ENCODE measurements at regions not wholly inside any gene's neighbourhood (a gene's known extent, or its start where the extent isn't known, plus 50 kb on each side); places are given as distances from the start of the nearest gene placed in this dataset.

DNA sequence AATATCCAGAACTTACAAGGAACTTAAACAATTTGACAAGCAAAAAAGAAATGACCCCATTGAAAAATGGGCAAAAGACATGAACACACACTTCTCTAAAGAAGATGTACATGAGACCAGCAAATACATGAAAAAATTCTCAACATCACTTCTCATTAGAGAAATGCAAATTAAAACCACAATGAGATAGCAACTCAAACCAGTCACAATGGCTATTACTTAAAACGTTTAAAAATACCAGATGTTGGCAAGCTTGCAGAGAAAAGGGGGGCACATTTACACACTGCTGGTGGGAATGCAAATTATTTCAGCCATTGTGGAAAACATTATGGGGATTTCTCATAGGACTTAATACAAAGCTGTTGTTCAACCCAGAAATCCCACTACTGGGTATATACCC, 1634.0 kb downstream of the NCAM2 start:
- POLR2A ChIA-PET, result no interaction called here

DNA sequence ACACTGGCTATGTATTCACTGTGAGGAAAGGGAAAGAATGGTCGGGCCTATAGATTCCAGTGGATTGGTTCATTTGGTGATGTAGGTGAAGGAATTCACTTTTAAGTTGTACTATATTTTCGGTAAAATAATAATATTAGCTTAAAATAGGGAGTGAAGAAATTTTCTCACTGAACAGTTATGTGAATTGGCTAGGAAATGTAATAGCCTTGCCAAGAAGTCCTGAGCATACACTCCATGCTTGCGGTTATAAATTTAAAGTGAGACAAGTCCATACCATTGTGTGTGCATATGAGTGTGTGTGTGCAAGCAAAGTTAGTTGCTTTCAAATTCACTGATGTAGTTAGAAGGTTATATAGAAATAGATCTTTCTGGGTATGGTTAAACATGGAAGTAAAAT, 1651.0 kb downstream of the NCAM2 start:
- Histone ChIP-seq H3K4me3 (ENCODE audit: low read length) (no peak overlapping the region), H3K27me3 (ENCODE audit: control insufficient read depth in 2 of 2, insufficient read depth in 2 of 2, low read length in 2 of 2) (no peaks in the 10 kb centered on the region), H3K9me3 (ENCODE audit: control insufficient read depth in 2 of 3, low read length in 3 of 3) (no peaks in the 10 kb centered on the region), H3K4me1 (ENCODE audit: control insufficient read depth in 2 of 2, insufficient read depth in 2 of 2, low read length in 2 of 2) (no peaks in the 10 kb centered on the region), H3K36me3 (ENCODE audit: control insufficient read depth in 2 of 3, insufficient read depth in 3 of 3, low read length in 3 of 3) (no peaks in the 10 kb centered on the region), H3K27ac (ENCODE audit: low read depth, low read length) (no peak overlapping the region)
- DNase-seq, result no peak
- peaks cover 0 to 6% (median 0%) of the 10 kb centered on the region in 11 donors for H3K9me3 Mint-ChIP-seq
- CTCF ChIA-PET, result no interaction called here
- no peak overlapping the region for H3K4me3 Mint-ChIP-seq
- no peak for ATAC-seq
- H3K27ac Mint-ChIP-seq, result no peak overlapping the region
- POLR2A ChIA-PET, result no interaction called here
- no peaks in the 10 kb centered on the region for H3K36me3 Mint-ChIP-seq
- H3K27me3 Mint-ChIP-seq, result no peaks in the 10 kb centered on the region
- intact Hi-C loops (cut with micrococcal nuclease), result no loop called here
- H3K4me1 Mint-ChIP-seq, result peaks cover 0 to 3% (median 0%) of the 10 kb centered on the region in 7 donors

More for the DNA sequence above, 1634.0 kb downstream of the NCAM2 start:
- no peaks in the 10 kb centered on the region for H3K36me3 Mint-ChIP-seq
- intact Hi-C loops (cut with micrococcal nuclease), result no loop called here
- Histone ChIP-seq H3K36me3 (ENCODE audit: control insufficient read depth in 2 of 3, insufficient read depth in 3 of 3, low read length in 3 of 3) (no peaks in the 10 kb centered on the region), H3K27me3 (ENCODE audit: control insufficient read depth in 2 of 2, insufficient read depth in 2 of 2, low read length in 2 of 2) (no peaks in the 10 kb centered on the region), H3K4me3 (ENCODE audit: low read length) (no peak overlapping the region), H3K4me1 (ENCODE audit: control insufficient read depth in 2 of 2, insufficient read depth in 2 of 2, low read length in 2 of 2) (no peaks in the 10 kb centered on the region), H3K27ac (ENCODE audit: low read depth, low read length) (no peak overlapping the region), H3K9me3 (ENCODE audit: control insufficient read depth in 2 of 3, low read length in 3 of 3) (no peaks in the 10 kb centered on the region)
- H3K4me3 Mint-ChIP-seq, result no peak overlapping the region
- ATAC-seq (no peak), DNase-seq (no peak)
- H3K27me3 Mint-ChIP-seq, result no peaks in the 10 kb centered on the region
- peaks cover 0 to 1% (median 0%) of the 10 kb centered on the region in 7 donors for H3K4me1 Mint-ChIP-seq
- peaks cover 0 to 6% (median 0%) of the 10 kb centered on the region in 11 donors for H3K9me3 Mint-ChIP-seq
- CTCF ChIA-PET, result no interaction called here
- H3K27ac Mint-ChIP-seq, result no peak overlapping the region

- POLR2A ChIA-PET, result no interaction called here
- no peaks in the 10 kb centered on the region for H3K36me3 ChIP-seq (ENCODE audit: control insufficient read depth in 2 of 3, insufficient read depth in 3 of 3, low read length in 3 of 3)
- DNase-seq (no peak), ATAC-seq (no peak)
- Mint-ChIP-seq H3K4me1 (peaks cover 0 to 3% (median 0%) of the 10 kb centered on the region in 7 donors), H3K36me3 (no peaks in the 10 kb centered on the region), H3K27me3 (no peaks in the 10 kb centered on the region), H3K9me3 (peaks cover 0 to 6% (median 0%) of the 10 kb centered on the region in 11 donors), H3K4me3 (no peak overlapping the region), H3K27ac (no peak overlapping the region)
- H3K9me3 ChIP-seq (ENCODE audit: control insufficient read depth in 2 of 3, low read length in 3 of 3), result no peaks in the 10 kb centered on the region
- H3K4me3 ChIP-seq (ENCODE audit: low read length), result no peak overlapping the region
- H3K4me1 ChIP-seq (ENCODE audit: control insufficient read depth in 2 of 2, insufficient read depth in 2 of 2, low read length in 2 of 2), result no peaks in the 10 kb centered on the region
- no peaks in the 10 kb centered on the region for H3K27me3 ChIP-seq (ENCODE audit: control insufficient read depth in 2 of 2, insufficient read depth in 2 of 2, low read length in 2 of 2)
- intact Hi-C loops (cut with micrococcal nuclease), result no loop called here
- CTCF ChIA-PET, result no interaction called here
- H3K27ac ChIP-seq (ENCODE audit: low read depth, low read length), result no peak overlapping the region
Observed at GRCh38 chr21:22650226-22650625, 1652.0 kb downstream of the NCAM2 start.

DNA sequence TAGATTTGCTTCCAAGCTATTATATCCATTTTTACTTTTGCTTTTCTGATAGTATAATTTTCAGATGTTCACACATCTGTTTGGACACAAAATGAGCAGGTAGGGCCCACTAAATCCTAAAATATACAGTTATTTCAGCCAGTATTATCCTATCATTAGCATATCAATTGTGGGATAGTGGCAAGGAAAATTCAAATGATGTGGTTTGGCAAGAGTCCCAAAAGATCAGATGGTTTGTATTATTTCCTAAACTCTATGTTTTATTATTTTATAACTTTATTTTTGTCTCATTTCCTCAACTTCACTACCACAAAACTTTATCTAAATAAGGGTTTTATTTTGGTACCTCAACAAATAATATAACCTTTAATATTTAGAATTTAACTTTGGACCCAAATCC, 1659.6 kb downstream of the NCAM2 start:
- no peak overlapping the region for H3K4me3 Mint-ChIP-seq
- ATAC-seq (no peak), DNase-seq (no peak)
- no peak overlapping the region for H3K27ac Mint-ChIP-seq
- intact Hi-C loops (cut with micrococcal nuclease), result no loop called here
- ChIA-PET POLR2A (no interaction called here), CTCF (no interaction called here)
- peaks cover 0 to 3% (median 0%) of the 10 kb centered on the region in 7 donors for H3K4me1 Mint-ChIP-seq
- H3K36me3 Mint-ChIP-seq, result no peaks in the 10 kb centered on the region
- H3K9me3 Mint-ChIP-seq, result peaks cover 0 to 3% (median 0%) of the 10 kb centered on the region in 11 donors
- H3K27ac ChIP-seq (ENCODE audit: low read depth, low read length), result no peak overlapping the region
- H3K9me3 ChIP-seq (ENCODE audit: control insufficient read depth in 2 of 3, low read length in 3 of 3), result no peaks in the 10 kb centered on the region
- no peak overlapping the region for H3K4me3 ChIP-seq (ENCODE audit: low read length)
- no peaks in the 10 kb centered on the region for H3K4me1 ChIP-seq (ENCODE audit: control insufficient read depth in 2 of 2, insufficient read depth in 2 of 2, low read length in 2 of 2)
- no peaks in the 10 kb centered on the region for H3K27me3 ChIP-seq (ENCODE audit: control insufficient read depth in 2 of 2, insufficient read depth in 2 of 2, low read length in 2 of 2)
- H3K36me3 ChIP-seq (ENCODE audit: control insufficient read depth in 2 of 3, insufficient read depth in 3 of 3, low read length in 3 of 3), result no peaks in the 10 kb centered on the region
- no peaks in the 10 kb centered on the region for H3K27me3 Mint-ChIP-seq

GRCh38 chr21:22670148-22670547, 1671.9 kb downstream of the NCAM2 start:
- ATAC-seq (no peak), DNase-seq (no peak)
- Mint-ChIP-seq H3K27ac (no peak overlapping the region), H3K36me3 (no peaks in the 10 kb centered on the region), H3K27me3 (no peaks in the 10 kb centered on the region), H3K4me3 (no peak overlapping the region), H3K4me1 (peaks cover 0 to 1% (median 0%) of the 10 kb centered on the region in 7 donors), H3K9me3 (peaks cover 0 to 12% (median 2%) of the 10 kb centered on the region in 11 donors)
- no peak overlapping the region for H3K27ac ChIP-seq (ENCODE audit: low read depth, low read length)
- H3K9me3 ChIP-seq (ENCODE audit: control insufficient read depth in 2 of 3, low read length in 3 of 3), result no peaks in the 10 kb centered on the region
- no peak overlapping the region for H3K4me3 ChIP-seq (ENCODE audit: low read length)
- no peaks in the 10 kb centered on the region for H3K4me1 ChIP-seq (ENCODE audit: control insufficient read depth in 2 of 2, insufficient read depth in 2 of 2, low read length in 2 of 2)
- no peaks in the 10 kb centered on the region for H3K36me3 ChIP-seq (ENCODE audit: control insufficient read depth in 2 of 3, insufficient read depth in 3 of 3, low read length in 3 of 3)
- ChIA-PET POLR2A (no interaction called here), CTCF (no interaction called here)
- no peaks in the 10 kb centered on the region for H3K27me3 ChIP-seq (ENCODE audit: control insufficient read depth in 2 of 2, insufficient read depth in 2 of 2, low read length in 2 of 2)
- intact Hi-C loops (cut with micrococcal nuclease), result no loop called here

- no peaks in the 10 kb centered on the region for H3K27me3 ChIP-seq (ENCODE audit: control insufficient read depth in 2 of 2, insufficient read depth in 2 of 2, low read length in 2 of 2)
- no peaks in the 10 kb centered on the region for H3K4me1 ChIP-seq (ENCODE audit: control insufficient read depth in 2 of 2, insufficient read depth in 2 of 2, low read length in 2 of 2)
- no peak overlapping the region for H3K27ac ChIP-seq (ENCODE audit: low read depth, low read length)
- Mint-ChIP-seq H3K9me3 (peaks cover 0 to 5% (median 2%) of the 10 kb centered on the region in 11 donors), H3K4me3 (no peak overlapping the region), H3K4me1 (peaks cover 0 to 6% (median 0%) of the 10 kb centered on the region in 7 donors), H3K36me3 (no peaks in the 10 kb centered on the region), H3K27ac (no peak overlapping the region), H3K27me3 (no peaks in the 10 kb centered on the region)
- no peak overlapping the region for H3K4me3 ChIP-seq (ENCODE audit: low read length)
- intact Hi-C loops (cut with micrococcal nuclease), result no loop called here
- POLR2A ChIA-PET, result no interaction called here
- CTCF ChIA-PET, result no interaction called here
- H3K9me3 ChIP-seq (ENCODE audit: control insufficient read depth in 2 of 3, low read length in 3 of 3), result no peaks in the 10 kb centered on the region
- no peak for DNase-seq
- H3K36me3 ChIP-seq (ENCODE audit: control insufficient read depth in 2 of 3, insufficient read depth in 3 of 3, low read length in 3 of 3), result no peaks in the 10 kb centered on the region
- ATAC-seq, result no peak
Observed at GRCh38 chr21:22679207-22679606, 1681.0 kb downstream of the NCAM2 start.

- no peak for ATAC-seq
- no peaks in the 10 kb centered on the region for H3K4me1 Mint-ChIP-seq
- Histone ChIP-seq H3K27ac (ENCODE audit: low read depth, low read length) (no peak overlapping the region), H3K9me3 (ENCODE audit: control insufficient read depth in 2 of 3, low read length in 3 of 3) (peaks cover 0 to 3% (median 0%) of the 10 kb centered on the region in 3 experiments), H3K36me3 (ENCODE audit: control insufficient read depth in 2 of 3, insufficient read depth in 3 of 3, low read length in 3 of 3) (no peaks in the 10 kb centered on the region), H3K4me1 (ENCODE audit: control insufficient read depth in 2 of 2, insufficient read depth in 2 of 2, low read length in 2 of 2) (no peaks in the 10 kb centered on the region), H3K27me3 (ENCODE audit: control insufficient read depth in 2 of 2, insufficient read depth in 2 of 2, low read length in 2 of 2) (no peaks in the 10 kb centered on the region), H3K4me3 (ENCODE audit: low read length) (no peak overlapping the region)
- H3K27ac Mint-ChIP-seq, result no peak overlapping the region
- ChIA-PET CTCF (no interaction called here), POLR2A (no interaction called here)
- H3K36me3 Mint-ChIP-seq, result no peaks in the 10 kb centered on the region
- no peak for DNase-seq
- intact Hi-C loops (cut with micrococcal nuclease), result no loop called here
- no peak overlapping the region for H3K4me3 Mint-ChIP-seq
- peaks cover 0 to 48% (median 10%) of the 10 kb centered on the region in 11 donors for H3K9me3 Mint-ChIP-seq
- no peaks in the 10 kb centered on the region for H3K27me3 Mint-ChIP-seq
Observed at GRCh38 chr21:22691658-22692057, 1693.4 kb downstream of the NCAM2 start.

All from naive thymus-derived CD4-positive, alpha-beta T cell (primary cell).